ENCODE measurements at regions not wholly inside any gene's neighbourhood (a gene's known extent, or its start where the extent isn't known, plus 50 kb on each side); places are given as distances from the start of the nearest gene placed in this dataset.

- no peak overlapping the region for H3K27ac ChIP-seq (ENCODE audit: low read depth, low read length)
- H3K4me3 ChIP-seq (ENCODE audit: low read length): no peak overlapping the region
- TF ChIP-seq, protein P1, sequence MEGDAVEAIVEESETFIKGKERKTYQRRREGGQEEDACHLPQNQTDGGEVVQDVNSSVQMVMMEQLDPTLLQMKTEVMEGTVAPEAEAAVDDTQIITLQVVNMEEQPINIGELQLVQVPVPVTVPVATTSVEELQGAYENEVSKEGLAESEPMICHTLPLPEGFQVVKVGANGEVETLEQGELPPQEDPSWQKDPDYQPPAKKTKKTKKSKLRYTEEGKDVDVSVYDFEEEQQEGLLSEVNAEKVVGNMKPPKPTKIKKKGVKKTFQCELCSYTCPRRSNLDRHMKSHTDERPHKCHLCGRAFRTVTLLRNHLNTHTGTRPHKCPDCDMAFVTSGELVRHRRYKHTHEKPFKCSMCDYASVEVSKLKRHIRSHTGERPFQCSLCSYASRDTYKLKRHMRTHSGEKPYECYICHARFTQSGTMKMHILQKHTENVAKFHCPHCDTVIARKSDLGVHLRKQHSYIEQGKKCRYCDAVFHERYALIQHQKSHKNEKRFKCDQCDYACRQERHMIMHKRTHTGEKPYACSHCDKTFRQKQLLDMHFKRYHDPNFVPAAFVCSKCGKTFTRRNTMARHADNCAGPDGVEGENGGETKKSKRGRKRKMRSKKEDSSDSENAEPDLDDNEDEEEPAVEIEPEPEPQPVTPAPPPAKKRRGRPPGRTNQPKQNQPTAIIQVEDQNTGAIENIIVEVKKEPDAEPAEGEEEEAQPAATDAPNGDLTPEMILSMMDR (IDR thresholded peaks at IDR 0.05; ENCODE audit: low read depth, low read length, poor library complexity, severe bottlenecking): peak; percentile 67
- no peak for TF ChIP-seq EZH2phosphoT487 (IDR thresholded peaks at IDR 0.05; ENCODE audit: borderline replicate concordance, low read length)
- no peaks in the 10 kb centered on the region for H4K20me1 ChIP-seq (ENCODE audit: control insufficient read depth, insufficient read depth, low read depth, low read length)
- no peaks in the 10 kb centered on the region for H3K9me2 ChIP-seq (replicated peaks; ENCODE audit: control insufficient read depth, low read length)
- H3K79me2 ChIP-seq (ENCODE audit: control insufficient read depth, low read length): no peaks in the 10 kb centered on the region
- H3K9me3 ChIP-seq (ENCODE audit: control insufficient read depth, insufficient read depth, low read length): no peaks in the 10 kb centered on the region
- no peaks in the 10 kb centered on the region for H3K36me3 ChIP-seq (ENCODE audit: control insufficient read depth, low read length)
- H3K4me2 ChIP-seq (ENCODE audit: low read length): no peak overlapping the region
- no peaks in the 10 kb centered on the region for H3K4me1 ChIP-seq (ENCODE audit: control insufficient read depth, low read length)
- no peaks in the 10 kb centered on the region for H3F3A ChIP-seq (ENCODE audit: control insufficient read depth, insufficient read depth)
- no peaks in the 10 kb centered on the region for H3K27me3 ChIP-seq (ENCODE audit: control insufficient read depth, low read length)
Measured at GRCh38 chr2:88307817-88308216, 137.7 kb downstream of the THNSL2 start.

DNA sequence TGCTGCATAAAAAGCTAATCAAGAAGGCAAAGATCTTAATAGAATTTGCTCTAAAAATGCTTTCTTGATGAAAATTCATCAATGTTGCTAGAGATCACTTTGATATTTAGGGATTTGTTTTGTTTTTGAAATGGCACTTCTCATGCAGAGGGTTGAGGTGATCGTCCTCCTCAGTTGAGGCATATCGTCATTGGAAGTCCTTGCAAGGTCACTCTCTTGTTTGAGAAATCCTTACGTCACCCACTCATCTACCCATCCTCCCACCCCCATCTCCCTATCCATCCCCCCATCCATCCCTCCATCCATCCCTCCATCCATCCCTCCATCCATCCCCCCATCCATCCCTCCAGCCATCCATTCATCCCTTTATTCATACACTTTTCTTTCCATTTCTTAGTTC, 133.7 kb downstream of the THNSL2 start:
- Histone ChIP-seq H3K9me2 (replicated peaks; ENCODE audit: control insufficient read depth, low read length) (no peaks in the 10 kb centered on the region), H3K27me3 (ENCODE audit: control insufficient read depth, low read length) (no peaks in the 10 kb centered on the region), H3K4me2 (ENCODE audit: low read length) (no peak overlapping the region), H3F3A (ENCODE audit: control insufficient read depth, insufficient read depth) (no peaks in the 10 kb centered on the region), H3K9me3 (ENCODE audit: control insufficient read depth, insufficient read depth, low read length) (no peaks in the 10 kb centered on the region), H3K4me1 (ENCODE audit: control insufficient read depth, low read length) (no peaks in the 10 kb centered on the region), H3K79me2 (ENCODE audit: control insufficient read depth, low read length) (no peaks in the 10 kb centered on the region), H4K20me1 (ENCODE audit: control insufficient read depth, insufficient read depth, low read depth, low read length) (no peaks in the 10 kb centered on the region), H3K4me3 (ENCODE audit: low read length) (no peak overlapping the region), H3K27ac (ENCODE audit: low read depth, low read length) (no peak overlapping the region), H3K36me3 (ENCODE audit: control insufficient read depth, low read length) (no peaks in the 10 kb centered on the region)
- TF ChIP-seq EZH2phosphoT487 (IDR thresholded peaks at IDR 0.05; ENCODE audit: borderline replicate concordance, low read length): no peak
- TF ChIP-seq, protein P1 (IDR thresholded peaks at IDR 0.05; ENCODE audit: low read depth, low read length, poor library complexity, severe bottlenecking): no peak

- Histone ChIP-seq H3F3A (ENCODE audit: control insufficient read depth, insufficient read depth) (no peaks in the 10 kb centered on the region), H3K9me2 (replicated peaks; ENCODE audit: control insufficient read depth, low read length) (no peaks in the 10 kb centered on the region), H3K79me2 (ENCODE audit: control insufficient read depth, low read length) (no peaks in the 10 kb centered on the region), H3K4me3 (ENCODE audit: low read length) (no peak overlapping the region), H4K20me1 (ENCODE audit: control insufficient read depth, insufficient read depth, low read depth, low read length) (no peaks in the 10 kb centered on the region), H3K4me2 (ENCODE audit: low read length) (no peak overlapping the region), H3K27ac (ENCODE audit: low read depth, low read length) (no peak overlapping the region), H3K4me1 (ENCODE audit: control insufficient read depth, low read length) (no peaks in the 10 kb centered on the region), H3K9me3 (ENCODE audit: control insufficient read depth, insufficient read depth, low read length) (no peaks in the 10 kb centered on the region), H3K27me3 (ENCODE audit: control insufficient read depth, low read length) (no peaks in the 10 kb centered on the region), H3K36me3 (ENCODE audit: control insufficient read depth, low read length) (no peaks in the 10 kb centered on the region)
- TF ChIP-seq, protein P1 (IDR thresholded peaks at IDR 0.05; ENCODE audit: low read depth, low read length, poor library complexity, severe bottlenecking): no peak
- TF ChIP-seq EZH2phosphoT487 (IDR thresholded peaks at IDR 0.05; ENCODE audit: borderline replicate concordance, low read length): no peak
Measured at GRCh38 chr2:88296247-88296646, 126.1 kb downstream of the THNSL2 start.
